HCT116 (cell line): ENCODE measurements at regions not wholly inside any gene's neighbourhood (a gene's known extent, or its start where the extent isn't known, plus 50 kb on each side); places are given as distances from the start of the nearest gene placed in this dataset.

Experiments
- ATAC-seq: fragments of 200-7000 bp; cut with Tn5 transposase; 2 replicates; pipeline ENCODE4 v1.9.1; 2020; ENCODE audit warnings: mild to moderate bottlenecking, moderate library complexity
- BruUV-seq: library from RNA; stranded (reverse); fragments of 400-500 nt; replicated peaks from 2 replicates; lab custom pipeline; 2021; lab: Mats Ljungman, UMichigan
- CTCF ChIA-PET: fragments of 300-600 bp; sonication (Branson Sonifier 250); formaldehyde crosslinking; loops from one replicate; lab custom pipeline; 2021; ENCODE audit warnings: antibody characterized with exemption; lab: Charles Lee
- POLR2A ChIA-PET: fragments of 300-600, 350-600 bp; sonication (Branson Sonifier 250); formaldehyde crosslinking; loops from one replicate; lab custom pipeline; 2021; ENCODE audit warnings: antibody characterized with exemption; lab: Charles Lee
- RAD21 ChIA-PET, 2 experiments: fragments of 300-600 bp; sonication (Branson Sonifier 250); formaldehyde crosslinking; loops; one replicate each; lab custom pipeline; 2023; ENCODE audit warnings: low total read pairs in 2 of 2; ENCODE audit not compliant: uncharacterized antibody in 2 of 2, unreplicated experiment in 2 of 2, low non-redundant PET in 1 of 2; lab: Charles Lee
- DNase-seq: peaks from one replicate; pipeline ENCODE4 v3.0.0-alpha.2; 2010; ENCODE audit warnings: low read depth, low spot score
- H2AFZ ChIP-seq: fragments of 200-600 bp; shearing (Covaris generic), sonication (generic); 2 replicates; pipeline ENCODE4 v1.6.1; 2017; ENCODE audit warnings: low read depth, mixed run types, mixed read lengths, antibody characterized with exemption, low read length; ENCODE audit not compliant: poor library complexity, severe bottlenecking
- H3K27ac ChIP-seq: 2 replicates; pipeline ENCODE4 v1.5.1; 2012; ENCODE audit warnings: low read depth, low read length
- H3K27me3 ChIP-seq: fragments of 200-600 bp; sonication (generic); 2 replicates; pipeline ENCODE4 v1.6.1; 2016; ENCODE audit warnings: mixed run types, low read length, mixed read lengths; ENCODE audit not compliant: insufficient read depth
- H3K36me3 ChIP-seq, 2 experiments: fragments of 200-500 bp in 1 of 2; fragments of 200-600 bp in 1 of 2; sonication (Bioruptor generic) in 1 of 2; sonication (generic) in 1 of 2; 2 replicates each; pipeline versions ENCODE4 v1.5.1 to v1.6.1; 2014 to 2016; ENCODE audit warnings: low read length in 2 of 2, inconsistent platforms in 1 of 2, mixed read lengths in 1 of 2, mixed run types in 1 of 2; ENCODE audit not compliant: insufficient read depth in 2 of 2, control insufficient read depth in 1 of 2
- H3K4me1 ChIP-seq, 2 experiments: fragments of 200-600 bp in 1 of 2; sonication (generic) in 1 of 2; 2 replicates each; pipeline versions ENCODE4 v1.5.1 to v1.6.1; 2012 to 2017; ENCODE audit warnings: low read length in 2 of 2, inconsistent platforms in 1 of 2, mild to moderate bottlenecking in 1 of 2, mixed read lengths in 1 of 2, mixed run types in 1 of 2, moderate library complexity in 1 of 2; ENCODE audit not compliant: insufficient read depth in 2 of 2, control insufficient read depth in 1 of 2
- H3K4me2 ChIP-seq: fragments of 200-600 bp; sonication (generic); 2 replicates; pipeline ENCODE4 v1.6.1; 2017; ENCODE audit warnings: mixed run types, low read length, mixed read lengths
- H3K4me3 ChIP-seq, 2 experiments: fragments of 200-600 bp in 1 of 2; sonication (generic) in 1 of 2; replicated peaks in 1 of 2; 2 replicates each; pipeline ENCODE4 v1.5.1; 2011 to 2016; ENCODE audit warnings: low read length in 2 of 2, control low read depth in 1 of 2, low read depth in 1 of 2, mild to moderate bottlenecking in 1 of 2, mixed read lengths in 1 of 2, mixed run types in 1 of 2
- H3K79me2 ChIP-seq: fragments of 200-600 bp; sonication (generic); 2 replicates; pipeline ENCODE4 v1.6.1; 2017; ENCODE audit warnings: mild to moderate bottlenecking, mixed run types, low read length, moderate library complexity, mixed read lengths; ENCODE audit not compliant: insufficient read depth
- H3K9ac ChIP-seq: fragments of 200-600 bp; sonication (generic); 2 replicates; pipeline ENCODE4 v1.6.1; 2016; ENCODE audit warnings: low read length, mixed read lengths
- H3K9me2 ChIP-seq: fragments of 200-600 bp; sonication (generic), shearing (Covaris generic); 2 replicates; pipeline ENCODE4 v1.6.1; 2017; ENCODE audit warnings: mixed run types, mild to moderate bottlenecking, moderate library complexity; ENCODE audit not compliant: insufficient read depth
- H3K9me3 ChIP-seq, 2 experiments: fragments of 200-500 bp in 1 of 2; fragments of 200-600 bp in 1 of 2; sonication (Bioruptor generic) in 1 of 2; sonication (generic) in 1 of 2; 2 replicates each; pipeline ENCODE4 v1.6.1; 2014 to 2017; ENCODE audit warnings: low read length in 2 of 2, mixed read lengths in 2 of 2, inconsistent platforms in 1 of 2, low read depth in 1 of 2, mild to moderate bottlenecking in 1 of 2, mixed run types in 1 of 2, moderate library complexity in 1 of 2; ENCODE audit not compliant: control insufficient read depth in 1 of 2, insufficient read depth in 1 of 2
- H4K20me1 ChIP-seq: fragments of 200-600 bp; sonication (generic), shearing (Covaris generic); 2 replicates; pipeline ENCODE4 v1.6.1; 2017; ENCODE audit warnings: mixed run types, mild to moderate bottlenecking, moderate library complexity; ENCODE audit not compliant: insufficient read depth
- ATF3 ChIP-seq: IDR thresholded peaks from 2 replicates; pipeline ENCODE4 v1.6.1; 2012
- CBX3 ChIP-seq: IDR thresholded peaks from 2 replicates; pipeline ENCODE4 v1.6.1; 2012; ENCODE audit warnings: low read depth
- CEBPB ChIP-seq: IDR thresholded peaks from 2 replicates; pipeline ENCODE4 v1.6.1; 2012; ENCODE audit warnings: low read depth
- CTCF ChIP-seq, 3 experiments: fragments of 200-600 bp in 1 of 3; sonication (generic) in 1 of 3; IDR thresholded peaks in 2 of 3; conservative IDR thresholded peaks in 1 of 3; 2 replicates each; pipeline ENCODE4 v1.5.1; 2012 to 2017; ENCODE audit warnings: low read depth in 2 of 3, low read length in 2 of 3, antibody characterized with exemption in 1 of 3, borderline replicate concordance in 1 of 3, control low read depth in 1 of 3, mild to moderate bottlenecking in 1 of 3, mixed read lengths in 1 of 3, mixed run types in 1 of 3, moderate library complexity in 1 of 3; ENCODE audit not compliant: insufficient read depth in 1 of 3
- ELF1 ChIP-seq: IDR thresholded peaks from 2 replicates; pipeline ENCODE4 v1.6.1; 2012; ENCODE audit warnings: low read depth, borderline replicate concordance
- FOSL1 ChIP-seq: IDR thresholded peaks from 2 replicates; pipeline ENCODE4 v1.6.1; 2012; ENCODE audit warnings: low read depth
- MAX ChIP-seq: IDR thresholded peaks from 2 replicates; pipeline ENCODE4 v1.6.1; 2012
- POLR2A ChIP-seq: IDR thresholded peaks from 2 replicates; pipeline ENCODE4 v1.7.0; 2011; ENCODE audit warnings: borderline replicate concordance; ENCODE audit not compliant: insufficient read depth, insufficient read length; ENCODE audit errors: extremely low read depth
- POLR2AphosphoS5 ChIP-seq: IDR thresholded peaks from 2 replicates; pipeline ENCODE4 v1.6.1; 2011; ENCODE audit warnings: mild to moderate bottlenecking, low read depth, low read length, moderate library complexity
- RAD21 ChIP-seq: IDR thresholded peaks from 2 replicates; pipeline ENCODE4 v1.6.1; 2012; ENCODE audit warnings: low read depth, mild to moderate bottlenecking
- SIN3A ChIP-seq: IDR thresholded peaks from 2 replicates; pipeline ENCODE4 v1.6.1; 2012; ENCODE audit warnings: low read depth
- SRF ChIP-seq: IDR thresholded peaks from 2 replicates; pipeline ENCODE4 v1.6.1; 2012; ENCODE audit warnings: low read depth
- TCF7L2 ChIP-seq: IDR thresholded peaks from 2 replicates; pipeline ENCODE4 v1.7.0; 2011; ENCODE audit warnings: borderline replicate concordance, inconsistent platforms; ENCODE audit not compliant: insufficient read depth, insufficient read length; ENCODE audit errors: extremely low read depth
- YY1 ChIP-seq: IDR thresholded peaks from 2 replicates; pipeline ENCODE4 v1.6.1; 2011; ENCODE audit warnings: low read length, low read depth, moderate library complexity, mild to moderate bottlenecking; ENCODE audit not compliant: insufficient replicate concordance; ENCODE audit errors: extremely low read depth
- ZNF274 ChIP-seq: fragments of 200-500 bp; sonication (Bioruptor generic); IDR thresholded peaks from 2 replicates; pipeline ENCODE4 v1.6.1; 2014; ENCODE audit warnings: mild to moderate bottlenecking, low read depth, low read length, inconsistent platforms
- intact Hi-C: fragments of 100-400 bp; cut with micrococcal nuclease; formaldehyde crosslinking; loops from 2 replicates; pipeline ENCODE4 v1.10.0; 2022

DNA sequence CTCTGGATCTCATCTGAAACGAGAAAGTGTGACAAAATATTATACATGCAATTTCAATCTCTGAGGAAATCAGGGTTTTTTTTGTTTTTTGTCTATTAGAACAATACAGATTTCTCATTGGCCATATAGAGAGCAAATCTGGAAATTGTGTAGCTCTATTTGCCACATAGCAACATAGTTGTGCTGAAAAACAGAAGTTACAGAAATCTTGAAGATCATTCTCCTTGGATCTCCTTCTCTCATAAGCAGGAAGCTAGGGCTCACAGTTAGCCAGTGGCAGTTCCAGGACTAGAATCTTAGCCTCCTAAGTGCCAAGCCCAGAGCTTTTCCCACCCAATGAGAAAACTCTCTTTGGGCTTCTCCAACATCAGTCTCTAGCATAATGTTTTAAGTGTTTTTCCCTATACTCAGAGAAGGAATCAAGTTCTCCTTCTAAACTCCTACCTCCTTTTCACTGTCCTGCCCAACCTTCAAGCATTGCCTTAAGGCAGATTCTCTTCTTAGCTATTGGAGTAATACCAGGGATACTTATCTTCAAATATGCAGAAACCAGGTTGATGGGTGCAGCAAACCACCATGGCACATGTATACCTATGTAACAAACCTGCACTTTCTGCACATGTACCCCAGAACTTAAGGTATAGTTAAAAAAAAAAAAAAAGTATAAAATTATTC is 211.6 kb downstream of the ALDH8A1 start:
- ChIA-PET POLR2A (no interaction called here), RAD21 (no interaction called here), CTCF (no interaction called here)
- intact Hi-C loops: no loop called here
- Histone ChIP-seq H4K20me1 (no peaks in the 10 kb centered on the region), H3K79me2 (no peaks in the 10 kb centered on the region), H3K9ac (no peak overlapping the region), H3K4me1 (peaks cover 0 to 7% of the 10 kb centered on the region in 2 experiments; a peak in 1 of 4 replicates), H3K9me3 (no peaks in the 10 kb centered on the region), H3K36me3 (no peaks in the 10 kb centered on the region), H2AFZ (no peak overlapping the region), H3K27me3 (no peaks in the 10 kb centered on the region), H3K4me2 (no peak overlapping the region), H3K27ac (no peak overlapping the region), H3K4me3 (no peak overlapping the region), H3K9me2 (no peaks in the 10 kb centered on the region)
- ATAC-seq (no peak), DNase-seq (no peak)
- BruUV-seq: no TSS peak
- TF ChIP-seq CEBPB (no peak), TCF7L2 (no peak), POLR2A (no peak), ELF1 (no peak), POLR2AphosphoS5 (no peak), CBX3 (no peak), CTCF (IDR thresholded peaks at IDR 0.05 in 2 of 3, conservative IDR thresholded peaks at IDR 0.05 in 1 of 3; ENCODE audit: borderline replicate concordance in 1 of 3, insufficient read depth in 1 of 3, low read depth in 2 of 3, low read length in 2 of 3) (no peak), SIN3A (no peak), FOSL1 (no peak), YY1 (no peak), ATF3 (no peak), RAD21 (no peak), ZNF274 (no peak), SRF (no peak), MAX (no peak)
